MCF 10A (cell line): ENCODE measurements at regions not wholly inside any gene's neighbourhood (a gene's known extent, or its start where the extent isn't known, plus 50 kb on each side); places are given as distances from the start of the nearest gene placed in this dataset.
A peak's percentile ranks its signal among the peaks of the same experiment; 100 is the strongest.

Source experiments
- BruUV-seq: library from RNA; stranded (reverse); fragments of 400-500 nt; replicated peaks from 2 replicates; lab custom pipeline; 2021; lab: Mats Ljungman, UMichigan
- CTCF ChIA-PET: fragments of 300-600 bp; sonication (Branson Sonifier 250); formaldehyde crosslinking; extraction: SDS; loops from one replicate; lab custom pipeline; 2021; ENCODE audit warnings: antibody characterized with exemption, inconsistent platforms; lab: Yijun Ruan, JAX
- POLR2A ChIA-PET: fragments of 300-600, 350-650 bp; sonication (Branson Sonifier 250); formaldehyde crosslinking; extraction: SDS; loops from one replicate; lab custom pipeline; 2020; ENCODE audit warnings: antibody characterized with exemption, inconsistent platforms; lab: Yijun Ruan, JAX
- DNase-seq: peaks from one replicate; pipeline ENCODE4 v3.0.0-alpha.2; 2018; ENCODE audit not compliant: unreplicated experiment
- H3K27ac Mint-ChIP-seq: one replicate; pipeline ENCODE4 v1.8.0; 2022; ENCODE audit warnings: mild to moderate bottlenecking, low read depth, mixed read lengths; ENCODE audit not compliant: unreplicated experiment
- H3K27me3 Mint-ChIP-seq: one replicate; pipeline ENCODE4 v1.8.0; 2022; ENCODE audit warnings: mixed read lengths; ENCODE audit not compliant: insufficient read depth, unreplicated experiment
- H3K36me3 Mint-ChIP-seq: one replicate; pipeline ENCODE4 v1.8.0; 2022; ENCODE audit warnings: mild to moderate bottlenecking, moderate library complexity, mixed read lengths; ENCODE audit not compliant: insufficient read depth, unreplicated experiment
- H3K4me1 Mint-ChIP-seq: one replicate; pipeline ENCODE4 v1.8.0; 2022; ENCODE audit warnings: mixed read lengths; ENCODE audit not compliant: insufficient read depth, unreplicated experiment
- H3K4me3 Mint-ChIP-seq: one replicate; pipeline ENCODE4 v1.8.0; 2022; ENCODE audit warnings: mild to moderate bottlenecking, moderate library complexity, mixed read lengths; ENCODE audit not compliant: unreplicated experiment
- H3K9me3 Mint-ChIP-seq: one replicate; pipeline ENCODE4 v1.8.0; 2022; ENCODE audit warnings: mixed read lengths; ENCODE audit not compliant: unreplicated experiment
- intact Hi-C: fragments of 100-400 bp; cut with micrococcal nuclease; formaldehyde crosslinking; loops from 2 replicates; pipeline ENCODE4 v1.14.1; 2022
- TF ChIP-seq, protein P1 (sequence below): fragments of 200-600 bp; IDR thresholded peaks from one replicate; pipeline ENCODE4 v1.8.0; 2022; ENCODE audit warnings: antibody characterized with exemption, mild to moderate bottlenecking; ENCODE audit not compliant: unreplicated experiment

GRCh38 chr9:86557918-86558317, 203.7 kb upstream of the TUT7 start:
- intact Hi-C loops, result no loop called here
- Mint-ChIP-seq H3K4me1 (peaks cover 13% of the 10 kb centered on the region), H3K27me3 (no peaks in the 10 kb centered on the region), H3K36me3 (no peaks in the 10 kb centered on the region), H3K27ac (no peak overlapping the region), H3K4me3 (no peak overlapping the region), H3K9me3 (no peaks in the 10 kb centered on the region)
- no TSS peak for BruUV-seq
- ChIA-PET CTCF (interaction anchor here (0.7 to 1.1 kb wide), 2 partner anchors 9 to 123 kb away, joined by 3 to 6 read pairs; no protein-coding TSS in a partner anchor), POLR2A (interaction anchor here (1.3 kb wide), 1 partner anchor 42 kb away, joined by 3 read pairs; no protein-coding TSS in a partner anchor)
- DNase-seq, result no peak
- TF ChIP-seq, protein P1, sequence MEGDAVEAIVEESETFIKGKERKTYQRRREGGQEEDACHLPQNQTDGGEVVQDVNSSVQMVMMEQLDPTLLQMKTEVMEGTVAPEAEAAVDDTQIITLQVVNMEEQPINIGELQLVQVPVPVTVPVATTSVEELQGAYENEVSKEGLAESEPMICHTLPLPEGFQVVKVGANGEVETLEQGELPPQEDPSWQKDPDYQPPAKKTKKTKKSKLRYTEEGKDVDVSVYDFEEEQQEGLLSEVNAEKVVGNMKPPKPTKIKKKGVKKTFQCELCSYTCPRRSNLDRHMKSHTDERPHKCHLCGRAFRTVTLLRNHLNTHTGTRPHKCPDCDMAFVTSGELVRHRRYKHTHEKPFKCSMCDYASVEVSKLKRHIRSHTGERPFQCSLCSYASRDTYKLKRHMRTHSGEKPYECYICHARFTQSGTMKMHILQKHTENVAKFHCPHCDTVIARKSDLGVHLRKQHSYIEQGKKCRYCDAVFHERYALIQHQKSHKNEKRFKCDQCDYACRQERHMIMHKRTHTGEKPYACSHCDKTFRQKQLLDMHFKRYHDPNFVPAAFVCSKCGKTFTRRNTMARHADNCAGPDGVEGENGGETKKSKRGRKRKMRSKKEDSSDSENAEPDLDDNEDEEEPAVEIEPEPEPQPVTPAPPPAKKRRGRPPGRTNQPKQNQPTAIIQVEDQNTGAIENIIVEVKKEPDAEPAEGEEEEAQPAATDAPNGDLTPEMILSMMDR, result no peak

GRCh38 chr9:86557063-86557766, 203.0 kb upstream of the TUT7 start:
- H3K9me3 Mint-ChIP-seq, result no peaks in the 10 kb centered on the region

GRCh38 chr9:86555661-86556060, 201.5 kb upstream of the TUT7 start:
- Mint-ChIP-seq H3K27me3 (no peaks in the 10 kb centered on the region), H3K9me3 (no peaks in the 10 kb centered on the region), H3K4me1 (peaks cover 13% of the 10 kb centered on the region), H3K27ac (no peak overlapping the region), H3K4me3 (no peak overlapping the region), H3K36me3 (no peaks in the 10 kb centered on the region)
- intact Hi-C loops, result no loop called here
- DNase-seq, result no peak
- TF ChIP-seq, protein P1, result no peak
- ChIA-PET CTCF (no interaction called here), POLR2A (no interaction called here)
- BruUV-seq, result no TSS peak

More at GRCh38 chr9:86557063-86557766, 203.0 kb upstream of the TUT7 start:
- peak; percentile 82 for DNase-seq
- intact Hi-C loops, result no loop called here
- POLR2A ChIA-PET, result interaction anchor here (1.0 to 1.3 kb wide), 2 partner anchors 28 to 43 kb away, joined by 3 to 5 read pairs; no protein-coding TSS in a partner anchor
- no peaks in the 10 kb centered on the region for H3K27me3 Mint-ChIP-seq
- CTCF ChIA-PET, result interaction anchor here (1.0 to 1.1 kb wide), 2 partner anchors 8 to 57 kb away, joined by 3 to 6 read pairs; no protein-coding TSS in a partner anchor
- H3K4me1 Mint-ChIP-seq, result peaks cover 13% of the 10 kb centered on the region
- no peak overlapping the region for H3K27ac Mint-ChIP-seq
- no TSS peak for BruUV-seq
- no peaks in the 10 kb centered on the region for H3K36me3 Mint-ChIP-seq
- no peak overlapping the region for H3K4me3 Mint-ChIP-seq
- TF ChIP-seq, protein P1, result no peak

GRCh38 chr9:86550401-86550800, 196.2 kb upstream of the TUT7 start:
- Mint-ChIP-seq H3K9me3 (no peaks in the 10 kb centered on the region), H3K27me3 (peaks cover 8% of the 10 kb centered on the region), H3K36me3 (no peaks in the 10 kb centered on the region), H3K4me3 (no peak overlapping the region), H3K27ac (no peak overlapping the region), H3K4me1 (no peaks in the 10 kb centered on the region)
- BruUV-seq, result no TSS peak
- peak; percentile 20 for DNase-seq
- ChIA-PET POLR2A (interaction anchor here (0.7 to 1.3 kb wide), 2 partner anchors 20 to 124 kb away, joined by 3 read pairs; no protein-coding TSS in a partner anchor), CTCF (no interaction called here)
- TF ChIP-seq, protein P1, result no peak
- intact Hi-C loops, result no loop called here
